ENCODE measurements at regions not wholly inside any gene's neighbourhood (a gene's known extent, or its start where the extent isn't known, plus 50 kb on each side); places are given as distances from the start of the nearest gene placed in this dataset.

- TF ChIP-seq SMAD3 (CRISPR knock-in tag; conservative IDR thresholded peaks at IDR 0.05) = no peak
- TF ChIP-seq CXXC5 (CRISPR knock-in tag; IDR thresholded peaks at IDR 0.05) = no peak
- TF ChIP-seq NFRKB (IDR thresholded peaks at IDR 0.05; ENCODE audit: low read depth) = 0 out of 2 replicates have a peak, but pooled peaks have one; percentile 33
- TF ChIP-seq PURB (CRISPR knock-in tag; IDR thresholded peaks at IDR 0.05; ENCODE audit: low read depth) = no peak
- TF ChIP-seq POLR2H (tag; IDR thresholded peaks at IDR 0.05; ENCODE audit: low read depth) = peak; percentile 63; the same call in 1 of the 2 replicates
- TF ChIP-seq NCOA4 (IDR thresholded peaks at IDR 0.05; ENCODE audit: partially characterized antibody) = no peak
- no peak for TF ChIP-seq LEF1 (IDR thresholded peaks at IDR 0.05)
- TF ChIP-seq HMGN3 (IDR thresholded peaks at IDR 0.05; ENCODE audit: borderline replicate concordance, extremely low read depth, insufficient read length, low read depth, low read length) = no peak
- TF ChIP-seq KLF16 (IDR thresholded peaks at IDR 0.05) = no peak
- TF ChIP-seq NCOA6 (IDR thresholded peaks at IDR 0.05) = no peak
- TF ChIP-seq SRSF7 (optimal IDR thresholded peaks at IDR 0.05; ENCODE audit: low read depth, low read length) = no peak
- no peak for TF ChIP-seq ZBTB2 (IDR thresholded peaks at IDR 0.05)
- TF ChIP-seq GATA2 (CRISPR knock-in tag; IDR thresholded peaks at IDR 0.05) = no peak
- TF ChIP-seq TEAD2 (tag; IDR thresholded peaks at IDR 0.05) = no peak
- peak; percentile 38; the same call in 1 of the 2 replicates for TF ChIP-seq CREB3L1 (IDR thresholded peaks at IDR 0.05; ENCODE audit: borderline replicate concordance, low read depth)
- no peak for TF ChIP-seq ZFP1 (CRISPR knock-in tag; IDR thresholded peaks at IDR 0.05)
- peak; percentile 85 for TF ChIP-seq EGR1 (conservative IDR thresholded peaks at IDR 0.05)
- no peak for TF ChIP-seq BACH1 (tag; IDR thresholded peaks at IDR 0.05)
Measured at GRCh38 chr14:71320107-71320733, 413.0 kb downstream of the PCNX1 start, which contains the start of gene SIPA1L1 (continued).

Data from K562 (cell line).